K562 (cell line): ENCODE measurements at regions not wholly inside any gene's neighbourhood (a gene's known extent, or its start where the extent isn't known, plus 50 kb on each side); places are given as distances from the start of the nearest gene placed in this dataset.

Source experiments
- ATAC-seq: fragments of 200-7000 bp; cut with Tn5 transposase; 3 replicates; pipeline ENCODE4 v1.9.1; 2020; ENCODE audit warnings: moderate library complexity
- BruUV-seq: library from RNA; stranded (reverse); fragments of 400-500 nt; replicated peaks from 2 replicates; lab custom pipeline; 2021; lab: Mats Ljungman, UMichigan
- CTCF ChIA-PET: fragments of 300-600 bp; formaldehyde crosslinking; extraction: SDS; loops from one replicate; lab custom pipeline; 2021; ENCODE audit warnings: low intra/inter-chr PET ratio; lab: Yijun Ruan, JAX
- POLR2A ChIA-PET: fragments of 300-600, 350-650 bp; sonication (Branson Sonifier 250); formaldehyde crosslinking; extraction: SDS; loops from one replicate; lab custom pipeline; 2021; ENCODE audit warnings: antibody characterized with exemption, inconsistent platforms; lab: Yijun Ruan, JAX
- DNase-seq, 4 experiments: peaks; one replicate each; pipeline versions ENCODE4 v3.0.0 to v3.0.0-alpha.2; 2011 to 2018; ENCODE audit warnings: low spot score in 3 of 4, mixed read lengths in 3 of 4; ENCODE audit errors: extremely low read depth in 1 of 4
- FAIRE-seq: peaks from 2 replicates; lab custom pipeline; 2011; peaks lifted over from hg19 to GRCh38; lab: Jason Lieb, UNC
- H2AFZ ChIP-seq: 2 replicates; pipeline ENCODE4 v1.6.0; 2011; ENCODE audit warnings: low read depth, low read length, control low read depth, inconsistent platforms
- H3K27ac ChIP-seq: fragments of 200-600 bp; 3 replicates; pipeline ENCODE4 v1.8.0; 2011; ENCODE audit warnings: low read depth, mild to moderate bottlenecking, control low read depth, inconsistent platforms, low read length, moderate library complexity, mixed read lengths; ENCODE audit errors: extremely low read depth
- H3K27me3 ChIP-seq, 2 experiments: fragments of 300-600 bp in 1 of 2; 2 replicates in 1 of 2; 3 replicates in 1 of 2; pipeline versions ENCODE4 v1.6.0 to v1.8.0; 2011; ENCODE audit warnings: inconsistent platforms in 2 of 2, low read length in 2 of 2, mild to moderate bottlenecking in 1 of 2, mixed read lengths in 1 of 2, moderate library complexity in 1 of 2; ENCODE audit not compliant: control insufficient read depth in 2 of 2, insufficient read depth in 2 of 2
- H3K36me3 ChIP-seq: fragments of 300-600 bp; 3 replicates; pipeline ENCODE4 v1.8.0; 2011; ENCODE audit warnings: mild to moderate bottlenecking, low read length, inconsistent platforms; ENCODE audit not compliant: control insufficient read depth, insufficient read depth
- H3K4me1 ChIP-seq, 2 experiments: fragments of 200-600 bp in 1 of 2; replicated peaks in 1 of 2; 2 replicates in 1 of 2; 3 replicates in 1 of 2; pipeline versions ENCODE4 v1.5.1 to v1.8.0; 2011; ENCODE audit warnings: inconsistent platforms in 2 of 2, low read length in 2 of 2, mild to moderate bottlenecking in 1 of 2, mixed read lengths in 1 of 2, moderate library complexity in 1 of 2; ENCODE audit not compliant: control insufficient read depth in 2 of 2, insufficient read depth in 2 of 2
- H3K4me2 ChIP-seq: 2 replicates; pipeline ENCODE4 v1.6.1; 2011; ENCODE audit warnings: low read length, control low read depth, inconsistent platforms, mixed read lengths; ENCODE audit not compliant: insufficient read depth
- H3K4me3 ChIP-seq: fragments of 200-600 bp; sonication (generic), shearing (Covaris generic); 2 replicates; pipeline ENCODE4 v1.5.1; 2016; ENCODE audit warnings: control low read depth, inconsistent platforms
- H3K79me2 ChIP-seq: fragments of 200-600 bp; 3 replicates; pipeline ENCODE4 v1.8.0; 2011; ENCODE audit warnings: low read length, inconsistent platforms; ENCODE audit not compliant: control insufficient read depth, insufficient read depth
- H3K9ac ChIP-seq, 2 experiments: 2 replicates each; pipeline versions ENCODE4 v1.6.0 to v1.6.1; 2011; ENCODE audit warnings: low read depth in 2 of 2, low read length in 2 of 2, control low read depth in 1 of 2, inconsistent platforms in 1 of 2, mild to moderate bottlenecking in 1 of 2, mixed read lengths in 1 of 2; ENCODE audit not compliant: insufficient read depth in 1 of 2
- H3K9me1 ChIP-seq: one replicate; pipeline ENCODE4 v1.6.0; 2011; ENCODE audit warnings: inconsistent platforms, mild to moderate bottlenecking, low read length, moderate library complexity; ENCODE audit not compliant: control insufficient read depth, insufficient read depth
- H3K9me3 ChIP-seq: replicated peaks from 2 replicates; pipeline ENCODE4 v1.5.1; 2011; ENCODE audit warnings: low read depth, low read length, inconsistent platforms; ENCODE audit not compliant: control insufficient read depth, insufficient read depth
- H4K20me1 ChIP-seq: replicated peaks from 2 replicates; pipeline ENCODE4 v1.6.1; 2011; ENCODE audit warnings: low read length, inconsistent platforms, mixed read lengths; ENCODE audit not compliant: control insufficient read depth, insufficient read depth
- BCOR ChIP-seq: fragments of 450-650 bp; IDR thresholded peaks from 2 replicates; pipeline ENCODE4 v1.6.1; 2016
- CLOCK ChIP-seq: fragments of 250-450 bp; sonication (Bioruptor Pico); IDR thresholded peaks from 2 replicates; pipeline ENCODE4 v1.4.0; 2020; ENCODE audit warnings: mild to moderate bottlenecking, moderate library complexity, borderline replicate concordance
- E2F3 ChIP-seq: fragments of 250-450 bp; sonication (Bioruptor Pico); IDR thresholded peaks from 2 replicates; pipeline ENCODE4 v1.4.0; 2020; ENCODE audit warnings: mild to moderate bottlenecking
- GTF2F1 ChIP-seq: IDR thresholded peaks from 2 replicates; pipeline ENCODE4 v1.6.1; 2011; ENCODE audit warnings: low read depth, low read length, improper control_type of control experiment
- NFXL1 ChIP-seq: fragments of 450-650 bp; formaldehyde crosslinking; IDR thresholded peaks from 2 replicates; pipeline ENCODE4 v1.4.0; 2021; ENCODE audit warnings: mild to moderate bottlenecking
- POLR3G ChIP-seq: IDR thresholded peaks from 2 replicates; pipeline ENCODE4 v1.6.1; 2011; ENCODE audit not compliant: insufficient read length, insufficient replicate concordance; ENCODE audit errors: extremely low read depth
- PTTG1 ChIP-seq: fragments of 450-650 bp; IDR thresholded peaks from 2 replicates; pipeline ENCODE4 v1.6.1; 2016; ENCODE audit warnings: low read depth, mild to moderate bottlenecking, missing genetic modification characterization, missing compliant biosample characterization
- RBM15 ChIP-seq: fragments of 200-400 bp; formaldehyde crosslinking; IDR thresholded peaks from 2 replicates; pipeline ENCODE4 v1.6.1; 2018; ENCODE audit warnings: mild to moderate bottlenecking, low read length, moderate library complexity; ENCODE audit not compliant: insufficient read depth
- SNIP1 ChIP-seq: fragments of 450-650 bp; IDR thresholded peaks from 2 replicates; pipeline ENCODE4 v1.7.1; 2017; ENCODE audit warnings: low read depth, mild to moderate bottlenecking
- XRCC3 ChIP-seq: fragments of 450-650 bp; IDR thresholded peaks from 2 replicates; pipeline ENCODE4 v1.6.1; 2017; ENCODE audit warnings: mild to moderate bottlenecking, moderate library complexity
- ZNF133 ChIP-seq: fragments of 250-450 bp; sonication (Bioruptor Pico); IDR thresholded peaks from 2 replicates; pipeline ENCODE4 v1.4.0; 2020; ENCODE audit warnings: mild to moderate bottlenecking
- ZNF253 ChIP-seq: fragments of 250-450 bp; sonication (Bioruptor Pico); conservative IDR thresholded peaks from 2 replicates; pipeline ENCODE4 v1.6.1; 2021; ENCODE audit warnings: mild to moderate bottlenecking
- ZNF717 ChIP-seq: fragments of 250-450 bp; sonication (Bioruptor Pico); IDR thresholded peaks from 2 replicates; pipeline ENCODE4 v1.5.0; 2021
- WGBS: fragments of 100-300 bp; shearing (Covaris generic); methylation state at CpG from one replicate; pipeline ENCODE4 v1.1.6; 2016; ENCODE audit warnings: low coverage, mixed read lengths; ENCODE audit not compliant: insufficient coverage; ENCODE audit errors: missing lambda C conversion rate; 5-methylcytosine and 5-hydroxymethylcytosine counted together
- in situ Hi-C: fragments of 300-500 bp; cut with MboI; formaldehyde crosslinking; loops from 4 replicates; pipeline ENCODE4 v1.15.0; 2018; ENCODE audit warnings: inconsistent platforms, mixed read lengths
- intact Hi-C: fragments of 100-400 bp; cut with micrococcal nuclease; formaldehyde crosslinking; loops from 2 replicates; pipeline ENCODE4 v1.14.2; 2022

GRCh38 chr2:238790833-238791230 is 57.1 kb upstream of the TWIST2 start (continued):
- no peak for TF ChIP-seq BCOR
- TF ChIP-seq, all 486 proteins: peak for 0

GRCh38 chr2:238791354-238791753 is 56.5 kb upstream of the TWIST2 start:
- Histone ChIP-seq H3K9ac (no peak overlapping the region), H3K36me3 (no peaks in the 10 kb centered on the region), H3K4me1 (no peaks in the 10 kb centered on the region), H3K4me3 (no peak overlapping the region), H2AFZ (no peak overlapping the region), H3K27ac (no peak overlapping the region), H3K4me2 (no peak overlapping the region), H3K9me3 (no peaks in the 10 kb centered on the region), H3K27me3 (peaks cover 15 to 36% of the 10 kb centered on the region in 2 experiments), H3K79me2 (no peaks in the 10 kb centered on the region), H3K9me1 (no peaks in the 10 kb centered on the region), H4K20me1 (no peaks in the 10 kb centered on the region)
- FAIRE-seq (no peak), ATAC-seq (no peak), DNase-seq (no peak)
- ChIA-PET POLR2A (interaction anchor here (0.8 kb wide), 1 partner anchor 10 kb away, joined by 3 read pairs; no protein-coding TSS in a partner anchor), CTCF (no interaction called here)
- intact Hi-C loops: no loop called here
- WGBS: 4% methylated on average over 7 of the region's 14 CpGs
- in situ Hi-C loops: loop anchor here (25.0 kb wide), 1 partner anchor 429 kb away; no protein-coding TSS in a partner anchor
- no TSS peak for BruUV-seq
- no peak for TF ChIP-seq E2F3
- TF ChIP-seq RBM15: no peak
- TF ChIP-seq POLR3G: no peak
- TF ChIP-seq GTF2F1: no peak

- FAIRE-seq (no peak), DNase-seq (no peak), ATAC-seq (no peak)
- Histone ChIP-seq H3K4me1 (no peaks in the 10 kb centered on the region), H3K4me3 (no peak overlapping the region), H3K4me2 (no peak overlapping the region), H3K27me3 (peaks cover 6 to 35% of the 10 kb centered on the region in 2 experiments), H3K36me3 (no peaks in the 10 kb centered on the region), H4K20me1 (no peaks in the 10 kb centered on the region), H3K9ac (no peak overlapping the region), H3K9me3 (no peaks in the 10 kb centered on the region), H3K27ac (no peak overlapping the region), H3K79me2 (no peaks in the 10 kb centered on the region), H3K9me1 (no peaks in the 10 kb centered on the region), H2AFZ (no peak overlapping the region)
- intact Hi-C loops (no loop called here), in situ Hi-C loops (loop anchor here (25.0 kb wide), 1 partner anchor 431 kb away; no protein-coding TSS in a partner anchor)
- ChIA-PET CTCF (no interaction called here), POLR2A (no interaction called here)
- no TSS peak for BruUV-seq
- WGBS: 0% methylated on average over 5 of the region's 5 CpGs
- TF ChIP-seq PTTG1 (tag) (no peak), XRCC3 (no peak), NFXL1 (CRISPR knock-in tag) (no peak), ZNF133 (no peak), CLOCK (CRISPR knock-in tag) (no peak), SNIP1 (no peak), ZNF717 (CRISPR knock-in tag) (no peak), ZNF253 (CRISPR knock-in tag) (no peak)
These were observed 54.6 kb upstream of the TWIST2 start for GRCh38 chr2:238793306-238793705.
